Progenitor cell of endocrine pancreas (in vitro differentiated cells): ENCODE measurements at regions not wholly inside any gene's neighbourhood (a gene's known extent, or its start where the extent isn't known, plus 50 kb on each side); places are given as distances from the start of the nearest gene placed in this dataset.

ENCODE experiments used
- DNase-seq: peaks from one replicate; pipeline ENCODE4 v3.0.0; 2021; ENCODE audit warnings: low spot score; ENCODE audit not compliant: unreplicated experiment
- H3K27ac Mint-ChIP-seq: 2 replicates; pipeline ENCODE4 v1.8.0; 2021; ENCODE audit warnings: mild to moderate bottlenecking, moderate library complexity, mixed read lengths
- H3K27me3 Mint-ChIP-seq: 2 replicates; pipeline ENCODE4 v1.8.0; 2021; ENCODE audit warnings: mixed read lengths
- H3K36me3 Mint-ChIP-seq: 2 replicates; pipeline ENCODE4 v1.8.0; 2022; ENCODE audit warnings: mixed read lengths; ENCODE audit not compliant: insufficient read depth
- H3K4me1 Mint-ChIP-seq: 2 replicates; pipeline ENCODE4 v1.8.0; 2021; ENCODE audit warnings: low read depth, mixed read lengths
- H3K4me3 Mint-ChIP-seq: 2 replicates; pipeline ENCODE4 v1.8.0; 2021; ENCODE audit warnings: low read depth, mild to moderate bottlenecking, moderate library complexity, mixed read lengths
- H3K9me3 Mint-ChIP-seq: 2 replicates; pipeline ENCODE4 v1.8.0; 2021; ENCODE audit warnings: low read depth, mixed read lengths
- CTCF ChIP-seq: fragments of 200-600 bp; sonication (generic); IDR thresholded peaks from one replicate; pipeline ENCODE4 v1.5.0; 2021; ENCODE audit warnings: antibody characterized with exemption, mild to moderate bottlenecking; ENCODE audit not compliant: unreplicated experiment

- H3K36me3 Mint-ChIP-seq = no peaks in the 10 kb centered on the region
- no peak for TF ChIP-seq CTCF
These were observed 451.1 kb upstream of the POU3F3 start for GRCh38 chr2:104402825-104403224.

GRCh38 chr2:104404526-104404925, 449.4 kb upstream of the POU3F3 start:
- no peak for DNase-seq
- H3K27me3 Mint-ChIP-seq = peaks cover 9% of the 10 kb centered on the region
- H3K27ac Mint-ChIP-seq = no peak overlapping the region
- no peaks in the 10 kb centered on the region for H3K36me3 Mint-ChIP-seq
- no peak overlapping the region for H3K4me3 Mint-ChIP-seq
- no peaks in the 10 kb centered on the region for H3K9me3 Mint-ChIP-seq
- no peaks in the 10 kb centered on the region for H3K4me1 Mint-ChIP-seq
- no peak for TF ChIP-seq CTCF

More at GRCh38 chr2:104402825-104403224, 451.1 kb upstream of the POU3F3 start:
- no peak overlapping the region for H3K27ac Mint-ChIP-seq
- DNase-seq = no peak
- no peaks in the 10 kb centered on the region for H3K4me1 Mint-ChIP-seq
- H3K9me3 Mint-ChIP-seq = no peaks in the 10 kb centered on the region
- H3K4me3 Mint-ChIP-seq = no peak overlapping the region
- peaks cover 9% of the 10 kb centered on the region for H3K27me3 Mint-ChIP-seq

- Mint-ChIP-seq H3K9me3 (no peaks in the 10 kb centered on the region), H3K36me3 (no peaks in the 10 kb centered on the region), H3K27me3 (peaks cover 9% of the 10 kb centered on the region), H3K4me3 (no peak overlapping the region), H3K27ac (no peak overlapping the region), H3K4me1 (no peaks in the 10 kb centered on the region)
- DNase-seq = no peak
- TF ChIP-seq CTCF = no peak
These were observed 448.3 kb upstream of the POU3F3 start for GRCh38 chr2:104405623-104406022.

GRCh38 chr2:104406261-104406726, 447.6 kb upstream of the POU3F3 start:
- TF ChIP-seq CTCF = no peak
- H3K4me3 Mint-ChIP-seq = no peak overlapping the region
- no peaks in the 10 kb centered on the region for H3K9me3 Mint-ChIP-seq
- no peaks in the 10 kb centered on the region for H3K36me3 Mint-ChIP-seq
- peaks cover 9% of the 10 kb centered on the region for H3K27me3 Mint-ChIP-seq
- no peak for DNase-seq
- no peaks in the 10 kb centered on the region for H3K4me1 Mint-ChIP-seq
- no peak overlapping the region for H3K27ac Mint-ChIP-seq

- Mint-ChIP-seq H3K4me3 (no peak overlapping the region), H3K36me3 (no peaks in the 10 kb centered on the region), H3K4me1 (no peaks in the 10 kb centered on the region), H3K9me3 (no peaks in the 10 kb centered on the region), H3K27ac (no peak overlapping the region), H3K27me3 (peaks cover 12% of the 10 kb centered on the region)
- no peak for DNase-seq
- TF ChIP-seq CTCF = no peak
These were observed 446.3 kb upstream of the POU3F3 start for GRCh38 chr2:104407641-104408040.
